Erythroblast (primary cell): ENCODE measurements at regions not wholly inside any gene's neighbourhood (a gene's known extent, or its start where the extent isn't known, plus 50 kb on each side); places are given as distances from the start of the nearest gene placed in this dataset.
"Not testable (repeated sequence)": the region's sequence is repeated elsewhere in the genome, so short reads cannot be mapped to it uniquely, and the experiment has no call there.

Experiments
- DNase-seq, 2 experiments: peaks; one replicate each; lab custom pipeline; 2025; lab: John Stamatoyannopoulos, UW
- GATA1 ChIP-seq: IDR thresholded peaks from 2 replicates; pipeline ENCODE4 v1.6.1; 2011; ENCODE audit warnings: low read depth, mild to moderate bottlenecking, control low read depth, low read length, moderate library complexity
- POLR2A ChIP-seq: IDR thresholded peaks from 2 replicates; pipeline ENCODE4 v1.6.1; 2011; ENCODE audit warnings: mild to moderate bottlenecking, low read length

DNA sequence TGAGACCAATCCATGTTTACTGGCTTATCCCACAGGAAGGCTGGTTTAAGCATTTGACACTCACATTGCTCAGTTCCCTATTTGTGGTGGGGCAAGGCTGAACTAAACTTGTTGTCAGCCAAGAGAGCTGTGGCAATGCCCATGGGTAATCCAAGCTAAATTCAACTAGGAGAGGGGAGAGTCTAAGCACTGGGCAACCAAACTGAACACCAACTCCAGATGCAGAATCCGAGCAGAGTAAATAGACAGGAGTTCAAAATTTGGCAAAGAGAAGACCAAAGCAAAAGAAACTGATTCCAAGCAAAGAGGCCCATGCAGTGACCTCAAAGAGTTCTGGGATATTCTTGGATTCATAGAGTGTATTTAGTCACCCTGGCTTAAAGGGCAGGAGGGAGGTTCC lies 106.5 kb upstream of the NT5E start:
- TF ChIP-seq GATA1 (no peak), POLR2A (no peak)
- DNase-seq: no peak

DNA sequence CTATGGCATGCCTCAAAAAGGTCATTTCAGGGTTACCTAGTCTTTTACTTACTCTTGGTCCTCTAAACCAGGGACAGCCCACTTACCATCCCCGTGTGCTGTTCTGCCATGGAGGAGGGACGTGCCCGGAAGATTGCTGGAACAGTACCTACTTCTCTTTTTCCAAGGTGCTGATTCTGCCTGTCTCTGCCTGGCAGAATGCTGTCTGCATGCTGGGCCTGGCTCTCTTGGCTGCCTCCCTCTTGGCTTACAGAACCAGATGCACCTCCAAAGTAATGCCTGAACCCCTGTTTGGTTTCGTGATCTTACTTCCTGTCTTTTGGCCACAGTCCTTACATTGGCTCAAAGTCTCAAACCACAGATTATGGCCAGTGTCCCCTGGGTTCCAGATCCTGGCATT lies 120.7 kb upstream of the NT5E start:
- TF ChIP-seq POLR2A: no peak
- TF ChIP-seq GATA1: no peak
- DNase-seq: no peak

DNA sequence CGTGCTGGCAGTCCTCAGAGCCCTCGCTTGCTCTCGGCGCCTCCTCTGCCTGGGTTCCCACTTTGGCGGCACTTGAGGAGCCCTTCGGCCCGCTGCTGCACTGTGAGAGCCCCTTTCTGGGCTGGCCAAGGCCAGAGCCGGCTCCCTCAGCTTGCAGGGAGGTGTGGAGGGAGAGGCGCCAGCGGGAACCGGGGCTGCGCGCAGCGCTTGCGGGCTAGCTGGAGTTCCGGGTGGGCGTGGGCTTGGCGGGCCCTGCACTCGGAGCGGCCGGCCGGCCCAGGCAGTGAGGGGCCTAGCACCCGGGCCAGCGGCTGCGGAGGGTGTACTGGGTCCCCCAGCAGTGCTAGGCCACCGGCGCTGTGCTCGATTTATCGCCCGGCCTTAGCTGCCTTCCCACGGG lies 124.1 kb upstream of the NT5E start:
- DNase-seq: not testable (repeated sequence)

DNA sequence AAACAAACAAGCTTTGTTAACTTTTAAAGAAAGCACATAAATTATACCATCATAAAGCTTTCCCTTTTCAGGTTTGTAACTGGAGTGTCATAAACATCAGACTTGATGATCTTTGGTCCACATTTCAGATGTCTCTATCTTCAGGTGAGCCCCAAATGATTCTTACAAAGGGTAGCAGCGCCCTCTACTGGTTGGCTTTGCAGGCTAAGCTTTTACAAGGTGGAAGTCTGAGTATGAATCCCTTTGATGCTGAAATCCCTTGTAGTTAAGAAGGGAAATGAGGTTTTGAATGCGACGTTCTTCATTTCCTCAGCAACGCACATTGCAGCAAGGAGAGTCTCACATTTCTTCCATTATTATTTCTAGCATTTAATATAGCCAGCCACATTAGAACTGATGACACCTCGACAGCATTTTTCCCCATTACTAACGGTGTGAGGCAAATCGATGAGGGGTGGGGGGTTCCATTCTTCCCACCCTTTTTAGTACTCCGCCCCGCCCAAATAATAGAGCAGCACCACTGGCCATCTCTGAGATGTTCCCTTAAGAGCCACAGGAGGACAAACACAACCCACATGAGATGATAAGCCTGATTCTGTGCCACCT lies 126.3 kb upstream of the NT5E start:
- TF ChIP-seq GATA1 (no peak), POLR2A (no peak)
- DNase-seq: peak; percentile 67 to 84

DNA sequence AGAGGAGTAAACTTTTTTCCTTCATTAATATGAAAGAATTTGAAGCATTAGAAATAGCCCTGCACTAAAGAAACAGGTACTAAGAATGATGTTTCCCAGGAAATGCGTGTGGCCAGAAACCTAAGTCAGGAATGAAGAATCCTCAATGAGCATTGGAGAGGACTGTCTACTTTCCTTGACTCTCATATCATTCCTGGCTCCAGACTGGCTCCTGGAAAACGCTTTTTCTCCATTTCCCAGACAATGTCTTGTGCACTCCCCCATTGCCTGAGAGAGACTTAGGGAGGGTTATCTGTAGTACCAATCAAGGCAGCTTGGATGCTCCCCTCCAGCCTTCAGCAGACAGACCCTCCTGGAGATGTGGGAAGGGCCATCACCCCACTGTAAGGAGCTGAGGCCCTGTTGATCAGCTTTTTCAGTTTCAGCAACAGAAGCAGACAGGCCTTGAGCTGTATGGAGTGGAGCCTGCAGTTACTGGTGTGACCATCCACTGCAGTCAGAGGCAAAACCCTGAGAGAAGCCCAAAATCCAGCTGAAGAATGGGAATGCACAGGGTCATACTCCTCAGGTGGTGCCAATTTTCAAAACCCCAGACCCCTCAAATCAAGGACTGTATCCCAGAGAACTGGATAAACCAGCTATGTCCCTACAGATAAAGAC lies 127.3 kb upstream of the NT5E start:
- DNase-seq: no peak
- TF ChIP-seq POLR2A (no peak), GATA1 (no peak)

DNA sequence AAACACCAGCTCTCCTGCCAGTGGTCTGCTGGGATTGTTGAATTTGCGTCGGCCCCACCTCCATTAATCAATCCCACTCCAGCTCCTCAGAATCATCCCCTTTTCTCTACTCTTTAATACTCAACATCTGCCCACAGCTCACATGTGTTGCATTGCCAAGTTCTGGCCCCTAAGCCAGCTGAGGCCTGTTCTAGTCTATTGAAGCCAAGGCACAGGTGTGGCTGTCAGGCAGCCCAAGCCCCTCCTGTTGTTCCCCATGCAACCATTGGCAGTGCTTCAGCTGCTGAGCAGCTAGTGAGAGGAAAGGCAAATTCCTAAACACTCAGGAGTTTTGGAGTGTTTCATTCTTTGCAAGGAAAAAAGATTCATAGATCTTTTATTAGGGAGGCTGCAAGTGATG lies 128.0 kb upstream of the NT5E start:
- no peak for TF ChIP-seq POLR2A
- no peak for TF ChIP-seq GATA1
- DNase-seq: no peak

DNA sequence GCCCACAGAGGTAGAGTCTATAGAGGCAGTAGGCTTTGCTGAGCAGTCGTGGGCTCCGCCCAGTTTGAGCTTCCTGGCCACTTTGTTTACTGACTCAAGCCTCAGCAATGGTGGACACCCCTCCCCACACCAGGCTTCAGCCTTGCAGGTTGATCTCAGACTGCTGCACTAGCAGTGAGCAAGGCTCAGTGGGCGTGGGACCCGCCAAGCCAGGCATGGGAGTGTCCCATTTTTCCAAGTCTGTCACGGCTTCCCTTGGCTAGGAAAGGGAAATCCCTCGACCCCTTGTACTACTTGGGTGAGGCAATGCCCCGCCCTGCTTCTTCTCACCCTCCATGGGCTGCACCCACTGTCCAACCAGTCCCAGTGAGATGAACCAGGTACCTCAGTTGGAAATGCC lies 135.3 kb upstream of the NT5E start:
- TF ChIP-seq GATA1: no peak
- no peak for TF ChIP-seq POLR2A
- DNase-seq: no peak

DNA sequence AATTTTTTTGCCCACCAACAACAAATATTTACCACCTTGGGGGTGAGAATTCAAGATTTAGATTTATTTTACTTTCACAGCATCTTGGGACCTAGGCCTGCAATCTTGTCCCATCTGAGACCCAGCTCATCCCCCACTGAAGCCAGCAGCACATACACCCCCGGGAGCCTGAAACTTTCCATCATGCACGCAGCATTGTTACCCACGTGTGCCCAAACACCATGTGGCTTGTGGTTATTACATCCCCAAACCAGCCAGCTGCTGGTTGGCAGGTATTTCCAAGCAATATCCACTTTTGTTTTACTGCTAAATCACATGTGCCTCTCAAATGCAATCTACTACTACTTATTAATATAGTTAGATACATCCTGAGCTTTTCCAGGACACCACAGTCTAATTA lies 149.3 kb upstream of the NT5E start:
- no peak for TF ChIP-seq POLR2A
- TF ChIP-seq GATA1: no peak
- no peak for DNase-seq

DNA sequence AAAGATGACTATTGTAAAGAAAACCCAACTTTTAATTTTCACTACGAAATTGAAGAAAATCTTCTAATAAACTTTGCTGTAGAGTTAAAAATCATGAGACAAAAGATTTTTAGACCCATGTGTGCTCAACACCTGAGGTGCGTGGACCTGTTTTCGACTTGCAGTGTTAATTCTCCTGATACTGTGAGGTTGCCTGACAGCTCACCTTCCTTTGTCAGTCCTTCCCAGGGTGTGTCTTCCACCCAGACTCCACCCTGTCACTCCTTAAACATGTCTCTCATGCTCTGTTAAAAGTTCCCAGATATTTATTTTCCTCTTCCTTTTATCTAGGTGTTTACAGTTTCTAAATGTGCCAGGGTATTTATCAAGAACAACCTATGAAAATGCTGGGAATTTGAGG lies 151.3 kb upstream of the NT5E start:
- no peak for TF ChIP-seq GATA1
- TF ChIP-seq POLR2A: no peak

DNA sequence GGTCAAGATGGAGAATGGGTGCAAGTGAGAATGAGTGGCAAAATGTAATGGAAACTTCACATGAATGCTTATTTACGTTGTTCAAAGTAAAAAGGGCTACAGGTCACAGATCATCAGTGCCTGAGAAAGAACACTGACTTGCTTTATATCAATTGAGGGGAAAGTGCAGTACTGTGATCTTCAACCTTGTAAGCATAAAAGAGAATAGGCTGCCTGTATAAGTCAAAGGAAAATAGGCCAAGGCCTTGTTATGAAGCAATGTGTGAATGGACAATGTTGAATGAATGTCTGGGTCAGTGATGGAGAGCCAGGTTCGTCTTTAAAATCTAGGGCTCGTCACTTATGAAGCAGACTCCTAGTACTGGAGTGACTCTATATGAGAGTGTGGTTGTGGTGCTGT lies 158.6 kb upstream of the NT5E start:
- no peak for DNase-seq
- TF ChIP-seq GATA1: no peak
- TF ChIP-seq POLR2A: no peak

More for the DNA sequence above, 151.3 kb upstream of the NT5E start:
- no peak for DNase-seq

DNA sequence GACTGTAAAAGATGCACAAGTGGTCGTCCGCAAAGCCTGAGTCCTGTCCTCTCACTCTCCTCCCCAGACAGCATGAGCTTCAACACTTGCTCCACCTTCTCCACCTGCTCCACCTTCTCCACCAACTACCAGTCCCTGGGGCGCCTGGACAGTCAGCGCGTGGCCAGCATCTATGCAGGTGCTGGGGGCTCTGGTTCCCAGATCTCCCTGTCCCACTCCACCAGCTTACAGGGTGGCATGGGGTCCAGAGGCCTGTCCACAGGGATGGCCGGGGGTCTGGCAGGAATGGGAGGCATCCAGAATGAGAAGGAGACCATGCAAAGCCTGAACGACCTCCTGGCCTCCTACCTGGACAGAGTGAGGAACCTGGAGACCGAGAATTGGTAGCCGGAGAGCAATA lies 162.2 kb upstream of the NT5E start:
- no peak for DNase-seq
- TF ChIP-seq GATA1 (no peak), POLR2A (no peak)

DNA sequence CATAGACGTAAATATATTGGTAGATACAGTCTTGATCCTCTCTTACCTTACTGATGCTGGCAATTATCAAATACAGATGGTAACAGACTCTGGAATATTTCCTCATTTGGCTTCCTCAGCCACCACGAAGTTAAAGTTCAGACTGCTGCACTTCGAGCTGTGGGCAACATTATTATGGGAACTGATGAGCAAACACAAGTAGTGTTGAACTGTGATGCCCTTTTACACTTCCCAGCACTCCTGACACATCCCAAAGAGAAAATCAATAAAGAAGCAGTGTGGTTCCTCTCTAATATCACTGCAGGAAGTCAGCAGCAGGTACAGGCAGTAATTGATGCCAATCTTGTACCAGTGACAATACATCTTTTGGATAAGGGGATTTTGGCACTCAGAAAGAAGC lies 162.7 kb upstream of the NT5E start:
- DNase-seq: no peak

DNA sequence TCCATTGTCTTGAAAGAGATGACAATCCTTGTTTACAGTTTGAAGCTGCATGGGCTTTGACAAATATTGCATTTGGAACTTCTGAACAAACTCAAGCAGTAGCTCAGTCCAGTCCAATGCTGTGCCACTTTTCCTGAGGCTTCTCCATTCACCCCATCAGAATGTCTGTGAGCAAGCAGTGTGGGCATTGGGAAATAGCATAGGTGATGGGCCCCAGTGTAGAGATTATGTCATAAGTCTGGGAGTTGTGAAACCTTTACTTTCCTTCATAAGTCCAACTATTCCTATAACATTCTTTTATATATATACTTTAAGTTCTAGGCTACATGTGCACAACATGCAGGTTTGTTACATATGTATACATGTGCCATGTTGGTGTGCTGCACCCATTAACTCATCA lies 163.4 kb upstream of the NT5E start:
- not testable (repeated sequence) for DNase-seq

More for the DNA sequence above, 162.7 kb upstream of the NT5E start:
- TF ChIP-seq GATA1 (no peak), POLR2A (no peak)

DNA sequence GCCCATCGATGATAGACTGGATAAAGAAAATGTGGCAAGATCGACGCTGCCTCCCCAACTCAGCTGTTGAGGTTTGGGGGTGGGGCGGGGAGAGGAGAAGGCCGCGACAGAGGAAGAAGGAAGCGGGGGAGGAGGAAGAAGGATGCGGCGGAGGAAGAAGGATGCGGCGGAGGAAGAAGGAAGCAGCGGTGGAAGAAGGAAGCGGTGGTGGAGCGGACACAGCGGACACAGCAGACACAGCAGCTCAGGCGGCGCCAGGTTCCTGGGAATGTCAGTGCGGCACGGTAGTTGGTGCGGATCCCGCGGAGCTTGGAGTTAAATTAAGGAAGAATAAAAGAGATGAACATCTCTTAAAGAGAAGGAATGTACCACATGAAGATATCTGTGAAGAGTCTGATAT lies 163.9 kb upstream of the NT5E start:
- DNase-seq: no peak
- no peak for TF ChIP-seq GATA1
- no peak for TF ChIP-seq POLR2A

DNA sequence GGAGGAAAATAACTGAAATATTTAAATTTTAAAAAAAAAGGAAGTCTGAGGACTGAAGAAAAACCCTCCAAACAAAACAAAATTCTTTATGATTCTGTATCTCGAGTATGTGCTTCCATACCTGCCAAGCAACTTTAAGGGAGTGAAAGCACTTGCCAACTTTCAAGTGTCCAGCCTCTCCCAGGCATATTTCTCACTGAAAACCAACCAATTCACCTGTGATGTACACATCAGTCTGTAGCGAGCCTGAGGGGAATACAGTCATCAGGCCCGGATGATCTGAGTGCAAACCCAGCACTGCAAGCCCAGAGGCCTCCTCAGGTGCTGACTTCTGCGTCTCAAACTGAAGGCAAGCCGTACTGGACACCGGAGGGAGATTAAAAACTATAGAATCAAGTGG lies 164.8 kb upstream of the NT5E start:
- TF ChIP-seq POLR2A: no peak
- TF ChIP-seq GATA1: no peak

More for the DNA sequence above, 164.8 kb upstream of the NT5E start:
- no peak for DNase-seq
